Uterus (tissue), 2 donors: ENCODE measurements at regions not wholly inside any gene's neighbourhood (a gene's known extent, or its start where the extent isn't known, plus 50 kb on each side); places are given as distances from the start of the nearest gene placed in this dataset.

Experiments used
- CTCF ChIP-seq, 4 experiments: fragments of 200-600 bp in 2 of 4; fragments of 450-650 bp in 2 of 4; sonication (generic) in 2 of 4; IDR thresholded peaks; one replicate each; pipeline ENCODE4 v1.5.1; 2016 to 2019; ENCODE audit warnings: antibody characterized with exemption in 4 of 4, mild to moderate bottlenecking in 2 of 4, moderate library complexity in 1 of 4
- POLR2A ChIP-seq, 2 donors: fragments of 450-650 bp; IDR thresholded peaks; one replicate each; pipeline ENCODE4 v1.6.1; 2016; ENCODE audit warnings: antibody characterized with exemption in 2 of 2, mild to moderate bottlenecking in 1 of 2, moderate library complexity in 1 of 2

- TF ChIP-seq CTCF (IDR thresholded peaks at IDR 0.05) (no peak), POLR2A (IDR thresholded peaks at IDR 0.05) (no peak)
These were observed 451.1 kb downstream of the SOX9 start for GRCh38 chr17:72571813-72572396.
